ENCODE measurements at regions not wholly inside any gene's neighbourhood (a gene's known extent, or its start where the extent isn't known, plus 50 kb on each side); places are given as distances from the start of the nearest gene placed in this dataset.

- TF ChIP-seq REST (IDR thresholded peaks at IDR 0.05; ENCODE audit: unreplicated experiment) (no peak), CREB1 (CRISPR knock-in tag; IDR thresholded peaks at IDR 0.05; ENCODE audit: low read depth) (no peak), CTCF (conservative IDR thresholded peaks at IDR 0.05; ENCODE audit: low read depth in 2 of 2) (no peak), STAT1 (IDR thresholded peaks at IDR 0.05; ENCODE audit: unreplicated experiment) (no peak)
Observed at GRCh38 chr6:95292011-95292410, 285.3 kb upstream of the MANEA start (continued).

- H3K4me2 ChIP-seq: no peak overlapping the region
- H3K36me3 ChIP-seq (ENCODE audit: insufficient read depth): no peaks in the 10 kb centered on the region
- no peak overlapping the region for H2AFZ ChIP-seq
- H3K9me2 ChIP-seq (ENCODE audit: insufficient read depth): no peaks in the 10 kb centered on the region
- peaks cover 1% of the 10 kb centered on the region for H3K27me3 Mint-ChIP-seq (ENCODE audit: insufficient read depth, low read depth, poor library complexity)
- ATAC-seq (no peak), DNase-seq (ENCODE audit: low spot score) (no peak)
- no peak overlapping the region for H3K27ac ChIP-seq (ENCODE audit: low read depth)
- H3K79me2 ChIP-seq (replicated peaks; ENCODE audit: insufficient read depth): no peaks in the 10 kb centered on the region
- H3K4me1 ChIP-seq (ENCODE audit: insufficient read depth): no peaks in the 10 kb centered on the region
- no peaks in the 10 kb centered on the region for H3K36me3 Mint-ChIP-seq (ENCODE audit: low read depth)
- no peak overlapping the region for H3K4me3 ChIP-seq
- peaks cover 12% of the 10 kb centered on the region for H3K4me1 Mint-ChIP-seq
- H3K27ac Mint-ChIP-seq: no peak overlapping the region
- H4K20me1 ChIP-seq (replicated peaks; ENCODE audit: insufficient read depth): no peaks in the 10 kb centered on the region
- no peaks in the 10 kb centered on the region for H3F3A ChIP-seq (replicated peaks; ENCODE audit: low read depth)
- H3K27me3 ChIP-seq (ENCODE audit: insufficient read depth): no peaks in the 10 kb centered on the region
- H3K9me3 Mint-ChIP-seq: no peaks in the 10 kb centered on the region
- H3K4me3 Mint-ChIP-seq: no peak overlapping the region
- no peak for TF ChIP-seq EZH2phosphoT487 (IDR thresholded peaks at IDR 0.05; ENCODE audit: unreplicated experiment)
- TF ChIP-seq REST (IDR thresholded peaks at IDR 0.05; ENCODE audit: unreplicated experiment): no peak
- TF ChIP-seq POLR2AphosphoS5 (IDR thresholded peaks at IDR 0.05; ENCODE audit: low read depth): no peak
- no peak for TF ChIP-seq NANOG (IDR thresholded peaks at IDR 0.05; ENCODE audit: borderline replicate concordance)
- TF ChIP-seq ZNF462 (CRISPR knock-in tag; IDR thresholded peaks at IDR 0.05): no peak
- TF ChIP-seq ZNF114 (CRISPR knock-in tag; IDR thresholded peaks at IDR 0.05): no peak
- no peak for TF ChIP-seq STAT1 (IDR thresholded peaks at IDR 0.05; ENCODE audit: unreplicated experiment)
Observed at GRCh38 chr6:95293257-95293656, 284.1 kb upstream of the MANEA start.

Measured in GM23338 (cell line).